Tibial nerve (tissue), 4 donors: ENCODE measurements at regions not wholly inside any gene's neighbourhood (a gene's known extent, or its start where the extent isn't known, plus 50 kb on each side); places are given as distances from the start of the nearest gene placed in this dataset.

Experiments
- DNase-seq, 2 donors: peaks; one replicate each; pipeline ENCODE4 v3.0.0-alpha.2; 2019; ENCODE audit warnings: low spot score in 2 of 2
- H3K27ac ChIP-seq, 4 donors: fragments of 200-600 bp; sonication (generic) in 3 of 4; one replicate each; pipeline ENCODE4 v1.5.1; 2017 to 2019; ENCODE audit warnings: mild to moderate bottlenecking in 1 of 4
- H3K27me3 ChIP-seq, 2 donors: fragments of 200-600 bp; sonication (generic) in 1 of 2; one replicate each; pipeline versions ENCODE4 v1.5.1 to v1.6.0; 2017 to 2019
- H3K36me3 ChIP-seq, 3 donors: fragments of 200-600 bp; sonication (generic); one replicate each; pipeline ENCODE4 v1.5.1; 2018 to 2019
- H3K4me1 ChIP-seq, 4 donors: fragments of 200-600 bp; sonication (generic) in 3 of 4; one replicate each; pipeline ENCODE4 v1.5.1; 2017 to 2019
- H3K4me3 ChIP-seq, 4 donors: fragments of 200-600 bp; sonication (generic) in 3 of 4; one replicate each; pipeline ENCODE4 v1.5.1; 2017 to 2019; ENCODE audit warnings: mild to moderate bottlenecking in 1 of 4, moderate library complexity in 1 of 4
- H3K9me3 ChIP-seq, 4 donors: fragments of 200-600 bp; sonication (generic) in 3 of 4; one replicate each; pipeline ENCODE4 v1.5.1; 2017 to 2019
- EP300 ChIP-seq, 2 donors: sonication (generic); formaldehyde crosslinking; IDR thresholded peaks; one replicate each; pipeline ENCODE4 v1.6.1; 2017; ENCODE audit warnings: antibody characterized with exemption in 2 of 2, mild to moderate bottlenecking in 1 of 2
- POLR2A ChIP-seq, 2 donors: fragments of 450-650 bp; IDR thresholded peaks; one replicate each; pipeline ENCODE4 v1.6.1; 2017; ENCODE audit warnings: antibody characterized with exemption in 2 of 2, mild to moderate bottlenecking in 2 of 2, moderate library complexity in 2 of 2
- WGBS, 2 donors: methylation state at CpG; one replicate each; pipeline ENCODE4 v1.1.5; 2018; 5-methylcytosine and 5-hydroxymethylcytosine counted together
- TF ChIP-seq, protein P1 (sequence below), 5 experiments: fragments of 200-600 bp in 3 of 5; fragments of 450-650 bp in 2 of 5; sonication (generic) in 3 of 5; IDR thresholded peaks; one replicate each; pipeline ENCODE4 v1.5.1; 2016 to 2019; ENCODE audit warnings: antibody characterized with exemption in 5 of 5, mild to moderate bottlenecking in 3 of 5, moderate library complexity in 2 of 5

DNA sequence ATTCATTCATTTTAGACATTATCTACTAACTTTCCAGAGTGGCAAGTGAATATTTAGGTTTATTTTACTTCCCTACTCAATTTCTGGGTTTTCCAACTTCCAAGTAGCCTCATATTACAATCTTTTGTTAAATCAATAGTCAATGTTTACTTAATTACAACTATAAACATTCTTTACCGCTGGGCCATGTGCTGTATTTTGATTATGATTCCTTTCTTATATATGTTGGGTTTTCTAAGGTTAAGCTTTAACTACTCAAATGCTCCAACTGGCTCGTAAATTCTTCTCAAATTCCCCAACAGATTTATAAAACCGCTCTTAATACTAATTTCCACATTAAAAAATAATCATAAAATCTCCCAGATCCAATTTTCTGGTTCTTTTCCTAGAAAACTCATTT, 110.1 kb upstream of the ABCA1 start:
- DNase-seq = no peak
- Histone ChIP-seq H3K4me3 (no peak overlapping the region), H3K9me3 (peaks cover 0 to 3% (median 0%) of the 10 kb centered on the region in 4 donors), H3K27me3 (no peaks in the 10 kb centered on the region), H3K27ac (no peak overlapping the region), H3K4me1 (no peaks in the 10 kb centered on the region), H3K36me3 (no peaks in the 10 kb centered on the region)
- TF ChIP-seq POLR2A (IDR thresholded peaks at IDR 0.05) (no peak), EP300 (IDR thresholded peaks at IDR 0.05) (no peak)
- TF ChIP-seq, protein P1, sequence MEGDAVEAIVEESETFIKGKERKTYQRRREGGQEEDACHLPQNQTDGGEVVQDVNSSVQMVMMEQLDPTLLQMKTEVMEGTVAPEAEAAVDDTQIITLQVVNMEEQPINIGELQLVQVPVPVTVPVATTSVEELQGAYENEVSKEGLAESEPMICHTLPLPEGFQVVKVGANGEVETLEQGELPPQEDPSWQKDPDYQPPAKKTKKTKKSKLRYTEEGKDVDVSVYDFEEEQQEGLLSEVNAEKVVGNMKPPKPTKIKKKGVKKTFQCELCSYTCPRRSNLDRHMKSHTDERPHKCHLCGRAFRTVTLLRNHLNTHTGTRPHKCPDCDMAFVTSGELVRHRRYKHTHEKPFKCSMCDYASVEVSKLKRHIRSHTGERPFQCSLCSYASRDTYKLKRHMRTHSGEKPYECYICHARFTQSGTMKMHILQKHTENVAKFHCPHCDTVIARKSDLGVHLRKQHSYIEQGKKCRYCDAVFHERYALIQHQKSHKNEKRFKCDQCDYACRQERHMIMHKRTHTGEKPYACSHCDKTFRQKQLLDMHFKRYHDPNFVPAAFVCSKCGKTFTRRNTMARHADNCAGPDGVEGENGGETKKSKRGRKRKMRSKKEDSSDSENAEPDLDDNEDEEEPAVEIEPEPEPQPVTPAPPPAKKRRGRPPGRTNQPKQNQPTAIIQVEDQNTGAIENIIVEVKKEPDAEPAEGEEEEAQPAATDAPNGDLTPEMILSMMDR (IDR thresholded peaks at IDR 0.05) = no peak
- WGBS, 2 donors = 58% methylated on average over 3 of the region's 3 CpGs

DNA sequence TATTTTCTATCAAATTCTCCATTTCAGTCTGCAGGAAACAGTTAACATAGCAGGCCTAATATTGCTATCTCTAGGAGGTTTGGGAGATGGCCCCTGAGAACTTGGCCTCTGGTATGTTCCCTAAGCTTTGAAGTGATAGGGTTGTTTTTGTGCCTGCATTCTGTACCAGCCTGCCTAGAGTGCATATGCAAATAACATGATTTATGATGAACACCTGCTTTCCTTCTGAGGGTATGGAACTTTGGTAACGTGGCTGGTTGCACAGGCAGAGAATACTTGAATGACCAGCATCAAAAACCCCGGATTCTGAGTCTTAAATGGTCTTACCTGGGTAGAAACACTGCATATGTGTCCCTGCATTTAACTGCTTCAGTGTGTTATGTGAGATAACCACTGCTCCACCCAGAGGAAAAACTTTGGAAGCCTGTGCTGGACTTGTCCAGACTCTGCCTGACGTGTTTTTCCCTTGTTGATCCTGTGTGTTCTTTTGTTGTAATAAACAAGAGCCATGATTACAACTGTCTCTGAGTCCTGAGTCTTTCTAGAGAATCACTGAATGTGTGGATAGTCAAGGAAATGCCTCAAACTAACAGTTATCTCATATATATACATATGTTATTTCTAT, 111.3 kb upstream of the ABCA1 start:
- Histone ChIP-seq H3K4me3 (no peak overlapping the region), H3K27me3 (no peaks in the 10 kb centered on the region), H3K27ac (no peak overlapping the region), H3K36me3 (no peaks in the 10 kb centered on the region), H3K9me3 (peaks cover 0 to 3% (median 0%) of the 10 kb centered on the region in 4 donors), H3K4me1 (no peaks in the 10 kb centered on the region)
- DNase-seq = no peak
- no peak for TF ChIP-seq POLR2A (IDR thresholded peaks at IDR 0.05)
- TF ChIP-seq EP300 (IDR thresholded peaks at IDR 0.05) = no peak
- TF ChIP-seq, protein P1 (IDR thresholded peaks at IDR 0.05) = no peak
- WGBS, 2 donors = 82 to 85% methylated on average over 3 of the region's 3 CpGs

DNA sequence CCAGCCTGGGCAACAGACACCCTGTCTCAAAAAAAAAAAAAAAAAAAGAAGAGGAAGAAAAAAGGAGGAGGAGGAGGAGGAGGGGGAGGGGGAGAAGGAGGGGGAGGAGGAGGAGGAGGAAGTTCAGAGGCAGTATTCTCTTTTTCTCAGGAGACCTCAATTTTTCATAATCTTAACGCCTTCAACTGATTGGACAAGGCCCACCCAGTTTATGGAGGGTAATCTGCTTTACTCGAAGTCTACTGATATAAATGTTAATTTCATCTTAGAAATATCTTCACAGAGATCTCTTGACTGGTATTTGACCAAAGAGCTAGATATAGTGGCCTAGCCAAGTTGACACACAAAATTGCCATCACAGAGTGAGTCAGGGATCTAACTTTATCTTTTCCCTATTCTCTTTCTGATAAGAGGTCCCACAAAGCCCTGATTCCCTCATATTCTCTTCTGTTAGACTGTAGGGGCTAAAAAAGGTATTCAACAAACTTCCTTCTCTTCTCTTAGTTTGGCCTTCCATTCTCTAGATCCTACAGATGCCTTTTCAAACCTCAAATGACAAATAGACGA, 115.5 kb upstream of the ABCA1 start:
- no peak overlapping the region for H3K27ac ChIP-seq
- H3K9me3 ChIP-seq = peaks cover 0 to 3% (median 0%) of the 10 kb centered on the region in 4 donors
- H3K4me1 ChIP-seq = no peaks in the 10 kb centered on the region
- 88 to 97% methylated on average over 3 of the region's 3 CpGs for WGBS, 2 donors
- no peak overlapping the region for H3K4me3 ChIP-seq
- no peak for DNase-seq
- no peaks in the 10 kb centered on the region for H3K36me3 ChIP-seq
- no peaks in the 10 kb centered on the region for H3K27me3 ChIP-seq
- no peak for TF ChIP-seq POLR2A (IDR thresholded peaks at IDR 0.05)
- TF ChIP-seq, protein P1 (IDR thresholded peaks at IDR 0.05) = no peak
- no peak for TF ChIP-seq EP300 (IDR thresholded peaks at IDR 0.05)

- no peak overlapping the region for H3K4me3 ChIP-seq
- H3K27me3 ChIP-seq = no peaks in the 10 kb centered on the region
- TF ChIP-seq, protein P1 (IDR thresholded peaks at IDR 0.05) = no peak
- TF ChIP-seq EP300 (IDR thresholded peaks at IDR 0.05) (no peak), POLR2A (IDR thresholded peaks at IDR 0.05) (no peak)
- H3K36me3 ChIP-seq = no peaks in the 10 kb centered on the region
- 24 to 45% methylated on average over 2 of the region's 2 CpGs for WGBS, 2 donors
- H3K9me3 ChIP-seq = peaks cover 0 to 3% (median 0%) of the 10 kb centered on the region in 4 donors
- H3K4me1 ChIP-seq = no peaks in the 10 kb centered on the region
- DNase-seq = no peak
- no peak overlapping the region for H3K27ac ChIP-seq
These were observed 116.6 kb upstream of the ABCA1 start for GRCh38 chr9:105044518-105044917.

- TF ChIP-seq POLR2A (IDR thresholded peaks at IDR 0.05) = no peak
- no peak for TF ChIP-seq EP300 (IDR thresholded peaks at IDR 0.05)
- TF ChIP-seq, protein P1 (IDR thresholded peaks at IDR 0.05) = no peak
- no peak for DNase-seq
- Histone ChIP-seq H3K27me3 (no peaks in the 10 kb centered on the region), H3K4me3 (no peak overlapping the region), H3K36me3 (no peaks in the 10 kb centered on the region), H3K4me1 (no peaks in the 10 kb centered on the region), H3K9me3 (no peaks in the 10 kb centered on the region), H3K27ac (no peak overlapping the region)
- 91 to 98% methylated on average over 2 of the region's 2 CpGs for WGBS, 2 donors
These were observed 119.2 kb upstream of the ABCA1 start for GRCh38 chr9:105046907-105047741.
